WI38 (cell line): ENCODE measurements at regions not wholly inside any gene's neighbourhood (a gene's known extent, or its start where the extent isn't known, plus 50 kb on each side); places are given as distances from the start of the nearest gene placed in this dataset.

Experiments
- H3K4me3 ChIP-seq: 2 replicates; pipeline ENCODE4 v1.5.1; 2011; ENCODE audit warnings: low read depth, mild to moderate bottlenecking, control low read depth, low read length
- CTCF ChIP-seq: IDR thresholded peaks from 2 replicates; pipeline ENCODE4 v1.5.1; 2012; ENCODE audit warnings: low read depth, mild to moderate bottlenecking, control low read depth, low read length

- no peak for TF ChIP-seq CTCF
- H3K4me3 ChIP-seq, result no peak overlapping the region
Measured at GRCh38 chr15:62431008-62431797, 266.1 kb upstream of the C2CD4B start.

DNA sequence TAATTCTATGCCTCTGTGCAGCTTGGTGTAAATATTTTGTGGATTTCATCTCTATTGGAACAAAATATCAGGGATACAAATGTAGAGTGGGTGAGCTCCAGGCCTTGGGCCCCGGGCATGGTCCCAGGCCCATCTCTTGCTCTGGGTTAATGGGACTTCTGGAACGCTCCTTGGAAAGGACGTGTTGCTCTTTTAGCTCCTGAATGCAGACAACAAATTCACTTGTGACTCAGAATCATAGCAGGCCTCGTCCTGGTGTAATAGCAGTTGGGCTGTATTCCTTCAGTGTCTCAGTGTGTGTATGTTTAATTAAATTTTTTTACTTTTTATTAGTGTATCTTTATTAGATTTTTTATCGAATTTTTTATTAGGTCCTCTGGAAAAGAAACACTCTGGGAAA, 266.7 kb upstream of the C2CD4B start:
- no peak overlapping the region for H3K4me3 ChIP-seq
- no peak for TF ChIP-seq CTCF

- no peak for TF ChIP-seq CTCF
- H3K4me3 ChIP-seq, result no peak overlapping the region
Measured at GRCh38 chr15:62432702-62433398, 267.8 kb upstream of the C2CD4B start.

DNA sequence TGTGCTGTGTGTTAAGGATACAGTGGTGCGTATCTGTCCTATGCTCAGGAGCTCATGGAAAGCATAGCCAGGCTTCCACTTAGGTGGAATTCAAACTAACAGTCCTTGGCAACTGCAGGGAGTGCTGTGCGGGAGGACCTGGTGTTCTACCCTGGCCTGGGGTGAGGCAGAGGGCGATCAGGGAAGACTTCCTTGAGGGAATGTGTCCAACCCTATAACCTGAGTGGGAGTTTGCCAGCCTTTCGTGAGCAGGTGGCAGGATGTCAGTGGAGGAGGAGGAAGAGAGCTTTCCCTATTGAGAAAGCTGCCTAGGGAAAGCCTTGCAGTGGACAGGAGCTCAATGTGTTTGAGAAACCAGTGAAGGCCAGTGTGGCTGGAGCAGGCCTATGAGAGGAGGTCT, 271.1 kb upstream of the C2CD4B start:
- TF ChIP-seq CTCF, result no peak
- H3K4me3 ChIP-seq, result no peak overlapping the region

DNA sequence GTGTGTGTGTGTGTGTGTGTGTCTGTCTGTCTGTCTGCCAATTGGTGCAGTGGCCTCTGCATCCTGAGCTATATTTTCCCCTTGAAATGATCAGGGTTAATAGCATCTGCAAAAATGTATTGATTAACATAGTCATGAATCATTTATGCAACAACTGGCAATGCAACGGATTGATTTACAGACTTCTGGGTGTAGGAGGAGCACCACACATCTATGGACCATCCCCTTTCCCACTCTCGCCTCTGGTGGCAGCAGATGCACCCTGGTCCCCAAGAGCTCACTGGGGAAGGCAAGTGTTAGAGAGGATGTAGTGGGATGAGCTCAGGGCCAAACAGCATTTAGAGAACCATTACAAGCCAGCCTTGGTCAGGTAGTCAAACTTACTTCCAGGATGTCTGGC, 272.7 kb upstream of the C2CD4B start:
- no peak overlapping the region for H3K4me3 ChIP-seq
- TF ChIP-seq CTCF, result no peak

DNA sequence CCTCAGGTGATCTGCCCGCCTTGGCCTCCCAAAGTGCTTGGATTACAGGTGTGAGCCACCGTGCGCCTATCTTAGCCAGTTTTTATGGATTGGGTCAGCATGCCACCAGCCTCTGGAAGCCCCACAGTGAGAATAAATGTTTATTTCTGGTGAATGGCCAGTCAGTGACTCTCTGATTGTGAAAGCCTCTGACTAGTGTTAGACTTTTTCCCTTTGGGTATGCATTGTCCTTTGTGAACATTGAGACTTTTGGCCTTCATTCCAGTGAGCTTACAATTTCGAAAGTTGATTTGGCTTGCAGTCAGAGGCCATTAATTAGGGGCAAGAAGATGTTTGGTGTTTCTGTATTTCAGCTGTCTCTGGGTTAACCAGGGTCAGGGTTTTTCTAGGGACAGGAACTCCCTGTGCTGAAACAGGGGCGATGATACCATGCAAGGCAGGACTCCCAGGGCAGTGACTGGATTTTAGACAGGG, 274.5 kb upstream of the C2CD4B start:
- no peak overlapping the region for H3K4me3 ChIP-seq
- TF ChIP-seq CTCF, result no peak

DNA sequence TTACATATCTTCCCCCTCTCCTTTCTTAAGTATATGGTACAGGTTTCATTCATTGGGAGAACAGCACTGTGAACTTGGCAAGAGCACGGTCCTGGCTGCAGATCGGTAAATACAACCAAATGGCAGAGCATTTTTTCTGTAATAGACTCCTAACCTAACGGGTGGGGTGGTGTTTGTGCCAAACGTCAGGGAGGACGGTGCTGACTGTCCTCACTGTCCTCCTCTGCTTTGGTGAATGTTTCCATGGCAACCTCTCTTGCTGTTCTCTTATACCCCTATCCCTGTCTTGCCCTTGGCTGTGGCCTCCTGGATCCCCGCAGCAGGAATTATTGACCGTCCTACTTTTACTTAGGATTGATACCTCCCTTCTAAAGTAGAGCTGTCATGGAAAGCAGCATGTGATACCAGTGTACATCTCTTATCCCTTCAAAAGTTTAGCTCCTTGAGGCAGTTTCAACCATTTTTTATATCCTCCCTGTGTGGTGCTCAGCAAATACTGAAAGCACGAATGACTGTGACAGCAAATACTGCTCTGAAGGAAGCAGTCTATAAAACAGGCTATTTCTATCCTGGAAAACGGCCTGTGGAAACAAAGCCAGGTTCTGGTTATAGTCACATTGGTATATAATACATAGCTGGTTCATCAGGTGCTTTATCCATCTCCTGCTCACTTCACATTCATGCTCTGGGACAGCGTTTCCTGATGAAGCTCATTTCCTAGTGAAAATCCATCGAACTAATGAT, 275.4 kb upstream of the C2CD4B start:
- TF ChIP-seq CTCF, result no peak
- no peak overlapping the region for H3K4me3 ChIP-seq
